ENCODE measurements at regions not wholly inside any gene's neighbourhood (a gene's known extent, or its start where the extent isn't known, plus 50 kb on each side); places are given as distances from the start of the nearest gene placed in this dataset.
A peak's percentile ranks its signal among the peaks of the same experiment; 100 is the strongest.
"Not testable (repeated sequence)": the region's sequence is repeated elsewhere in the genome, so short reads cannot be mapped to it uniquely, and the experiment has no call there.

GRCh38 chr7:114148779-114149178 lies 230.0 kb upstream of the PPP1R3A start:
- H3K36me3 Mint-ChIP-seq = no peaks in the 10 kb centered on the region
- no peaks in the 10 kb centered on the region for H3K9me3 Mint-ChIP-seq
- no peaks in the 10 kb centered on the region for H3K9me3 ChIP-seq (ENCODE audit: low read depth)
- H3K36me3 ChIP-seq = no peaks in the 10 kb centered on the region
- H3K9ac ChIP-seq = no peak overlapping the region
- H3K4me3 ChIP-seq = no peak overlapping the region
- no peak overlapping the region for H2AFZ ChIP-seq (replicated peaks)
- H3K27ac ChIP-seq = no peak overlapping the region
- TF ChIP-seq EZH2phosphoT487 (IDR thresholded peaks at IDR 0.05) (no peak), CTCF (IDR thresholded peaks at IDR 0.05) (no peak), EZH2 (IDR thresholded peaks at IDR 0.05) (no peak)
- DNase-seq (ENCODE audit: low spot score) = no peak
- H3F3A ChIP-seq (ENCODE audit: low read depth) = no peaks in the 10 kb centered on the region
- no peaks in the 10 kb centered on the region for H4K20me1 ChIP-seq (ENCODE audit: low read depth)
- no peaks in the 10 kb centered on the region for H3K79me2 ChIP-seq (ENCODE audit: low read depth)
- H3K27ac Mint-ChIP-seq = no peak overlapping the region
- peaks cover 4% of the 10 kb centered on the region for H3K4me1 ChIP-seq
- H3K27me3 Mint-ChIP-seq (ENCODE audit: insufficient read depth, low read depth) = no peaks in the 10 kb centered on the region
- H3K4me2 ChIP-seq = no peak overlapping the region
- no peaks in the 10 kb centered on the region for H3K4me1 Mint-ChIP-seq
- H3K27me3 ChIP-seq = no peaks in the 10 kb centered on the region
- no peak overlapping the region for H3K4me3 Mint-ChIP-seq

- Mint-ChIP-seq H3K9me3 (no peaks in the 10 kb centered on the region), H3K27me3 (ENCODE audit: insufficient read depth, low read depth) (no peaks in the 10 kb centered on the region), H3K36me3 (no peaks in the 10 kb centered on the region), H3K4me1 (no peaks in the 10 kb centered on the region), H3K27ac (no peak overlapping the region), H3K4me3 (no peak overlapping the region)
- Histone ChIP-seq H3K9me3 (ENCODE audit: low read depth) (no peaks in the 10 kb centered on the region), H4K20me1 (ENCODE audit: low read depth) (no peaks in the 10 kb centered on the region), H3K36me3 (no peaks in the 10 kb centered on the region), H3K4me2 (no peak overlapping the region), H3K9ac (no peak overlapping the region), H3K4me1 (no peaks in the 10 kb centered on the region), H3K4me3 (no peak overlapping the region), H3F3A (ENCODE audit: low read depth) (no peaks in the 10 kb centered on the region), H3K79me2 (ENCODE audit: low read depth) (no peaks in the 10 kb centered on the region), H2AFZ (replicated peaks) (no peak overlapping the region), H3K27ac (no peak overlapping the region), H3K27me3 (no peaks in the 10 kb centered on the region)
- peak; percentile 17 for DNase-seq (ENCODE audit: low spot score)
- TF ChIP-seq CTCF (IDR thresholded peaks at IDR 0.05) (no peak), EZH2phosphoT487 (IDR thresholded peaks at IDR 0.05) (no peak), EZH2 (IDR thresholded peaks at IDR 0.05) (no peak)
Measured at GRCh38 chr7:114141415-114141814, 222.6 kb upstream of the PPP1R3A start.

GRCh38 chr7:114140561-114140960 lies 221.8 kb upstream of the PPP1R3A start:
- Histone ChIP-seq H2AFZ (replicated peaks) (no peak overlapping the region), H4K20me1 (ENCODE audit: low read depth) (no peaks in the 10 kb centered on the region), H3K4me3 (no peak overlapping the region), H3F3A (ENCODE audit: low read depth) (no peaks in the 10 kb centered on the region), H3K9ac (no peak overlapping the region), H3K36me3 (no peaks in the 10 kb centered on the region), H3K27ac (no peak overlapping the region), H3K27me3 (no peaks in the 10 kb centered on the region), H3K4me2 (no peak overlapping the region), H3K4me1 (no peaks in the 10 kb centered on the region), H3K9me3 (ENCODE audit: low read depth) (no peaks in the 10 kb centered on the region), H3K79me2 (ENCODE audit: low read depth) (no peaks in the 10 kb centered on the region)
- no peak for TF ChIP-seq CTCF (IDR thresholded peaks at IDR 0.05)
- no peak for TF ChIP-seq EZH2phosphoT487 (IDR thresholded peaks at IDR 0.05)
- no peak for TF ChIP-seq EZH2 (IDR thresholded peaks at IDR 0.05)
- Mint-ChIP-seq H3K4me3 (no peak overlapping the region), H3K9me3 (no peaks in the 10 kb centered on the region), H3K27me3 (ENCODE audit: insufficient read depth, low read depth) (no peaks in the 10 kb centered on the region), H3K27ac (no peak overlapping the region), H3K4me1 (no peaks in the 10 kb centered on the region), H3K36me3 (no peaks in the 10 kb centered on the region)
- no peak for DNase-seq (ENCODE audit: low spot score)

- not testable (repeated sequence) for H3K79me2 ChIP-seq (ENCODE audit: low read depth); H3F3A ChIP-seq (ENCODE audit: low read depth); H3K4me3 Mint-ChIP-seq; H3K27ac ChIP-seq; H3K4me1 ChIP-seq; H3K27me3 ChIP-seq; H3K27ac Mint-ChIP-seq; DNase-seq (ENCODE audit: low spot score); H3K36me3 Mint-ChIP-seq; H3K9me3 Mint-ChIP-seq; H3K4me3 ChIP-seq; H3K9me3 ChIP-seq (ENCODE audit: low read depth); H2AFZ ChIP-seq (replicated peaks); H3K27me3 Mint-ChIP-seq (ENCODE audit: insufficient read depth, low read depth); H3K9ac ChIP-seq; H4K20me1 ChIP-seq (ENCODE audit: low read depth); H3K36me3 ChIP-seq; H3K4me2 ChIP-seq; H3K4me1 Mint-ChIP-seq
Measured at GRCh38 chr7:114139690-114140089, 220.9 kb upstream of the PPP1R3A start.

All from neural progenitor cell (in vitro differentiated cells).